ENCODE measurements at regions not wholly inside any gene's neighbourhood (a gene's known extent, or its start where the extent isn't known, plus 50 kb on each side); places are given as distances from the start of the nearest gene placed in this dataset.

GRCh38 chr11:109856928-109857327 lies 236.3 kb upstream of the ZC3H12C start:
- H3K27me3 ChIP-seq (ENCODE audit: insufficient read depth), result no peaks in the 10 kb centered on the region
- no peak overlapping the region for H3K4me3 ChIP-seq (ENCODE audit: low read depth in 2 of 2, low read length in 1 of 2)
- POLR2A ChIA-PET, result no interaction called here
- no peaks in the 10 kb centered on the region for H4K20me1 ChIP-seq (ENCODE audit: insufficient read depth)
- 82% methylated on average over 2 of the region's 2 CpGs for WGBS (ENCODE audit: low lambda C conversion rate)
- DNase-seq, result no peak
- no peaks in the 10 kb centered on the region for H3K79me2 ChIP-seq (ENCODE audit: insufficient read depth)
- H3K9me2 ChIP-seq, result no peaks in the 10 kb centered on the region
- CTCF ChIA-PET, result interaction anchor here (1.1 kb wide), 1 partner anchor 82 kb away, joined by 3 read pairs; no protein-coding TSS in a partner anchor
- no peak overlapping the region for H3K4me2 ChIP-seq
- H2AFZ ChIP-seq (ENCODE audit: low read depth), result no peak overlapping the region
- H3K27ac ChIP-seq (ENCODE audit: low read depth in 2 of 2, low read length in 1 of 2), result no peak overlapping the region
- no peaks in the 10 kb centered on the region; a peak in 1 of 4 replicates for H3K4me1 ChIP-seq (ENCODE audit: control insufficient read depth in 1 of 2, insufficient read depth in 2 of 2, low read depth in 1 of 2, low read length in 1 of 2)
- TF ChIP-seq ZBTB33 (IDR thresholded peaks at IDR 0.05; ENCODE audit: borderline replicate concordance, low read depth) (no peak), JUND (IDR thresholded peaks at IDR 0.05) (no peak), EP300 (IDR thresholded peaks at IDR 0.05; ENCODE audit: borderline replicate concordance in 1 of 2, low read depth in 1 of 2, low read length in 1 of 2) (no peak), USF1 (IDR thresholded peaks at IDR 0.05; ENCODE audit: borderline replicate concordance, low read depth) (no peak)
- H3K9ac ChIP-seq, result no peak overlapping the region
- H3F3A ChIP-seq (replicated peaks; ENCODE audit: insufficient read depth), result no peaks in the 10 kb centered on the region
- no peaks in the 10 kb centered on the region for H3K36me3 ChIP-seq (replicated peaks in 1 of 2; ENCODE audit: control insufficient read depth in 1 of 2, insufficient read depth in 2 of 2, low read length in 1 of 2)
- no peaks in the 10 kb centered on the region for H3K9me3 ChIP-seq

GRCh38 chr11:109857637-109858036 lies 235.6 kb upstream of the ZC3H12C start:
- no peak overlapping the region for H2AFZ ChIP-seq (ENCODE audit: low read depth)
- H3F3A ChIP-seq (replicated peaks; ENCODE audit: insufficient read depth), result no peaks in the 10 kb centered on the region
- no peaks in the 10 kb centered on the region for H3K36me3 ChIP-seq (replicated peaks in 1 of 2; ENCODE audit: control insufficient read depth in 1 of 2, insufficient read depth in 2 of 2, low read length in 1 of 2)
- no peak overlapping the region for H3K4me3 ChIP-seq (ENCODE audit: low read depth in 2 of 2, low read length in 1 of 2)
- CTCF ChIA-PET, result no interaction called here
- H3K27me3 ChIP-seq (ENCODE audit: insufficient read depth), result no peaks in the 10 kb centered on the region
- no peak for DNase-seq
- no peaks in the 10 kb centered on the region for H3K9me3 ChIP-seq
- H3K9ac ChIP-seq, result no peak overlapping the region
- H3K27ac ChIP-seq (ENCODE audit: low read depth in 2 of 2, low read length in 1 of 2), result no peak overlapping the region
- H3K4me1 ChIP-seq (ENCODE audit: control insufficient read depth in 1 of 2, insufficient read depth in 2 of 2, low read depth in 1 of 2, low read length in 1 of 2), result no peaks in the 10 kb centered on the region; a peak in 1 of 4 replicates
- H3K4me2 ChIP-seq, result no peak overlapping the region
- no peaks in the 10 kb centered on the region for H4K20me1 ChIP-seq (ENCODE audit: insufficient read depth)
- no peak for TF ChIP-seq CTCF (IDR thresholded peaks at IDR 0.05)
- TF ChIP-seq RFX5 (IDR thresholded peaks at IDR 0.05; ENCODE audit: low read length), result no peak
- no peak for TF ChIP-seq FOXM1 (IDR thresholded peaks at IDR 0.05; ENCODE audit: low read depth)
- TF ChIP-seq FOXJ3 (CRISPR knock-in tag; IDR thresholded peaks at IDR 0.05), result no peak
- H3K79me2 ChIP-seq (ENCODE audit: insufficient read depth), result no peaks in the 10 kb centered on the region
- no peaks in the 10 kb centered on the region for H3K9me2 ChIP-seq
- POLR2A ChIA-PET, result no interaction called here

Data from SK-N-SH (cell line).